SJCRH30 (cell line): ENCODE measurements at regions not wholly inside any gene's neighbourhood (a gene's known extent, or its start where the extent isn't known, plus 50 kb on each side); places are given as distances from the start of the nearest gene placed in this dataset.
"Not testable (repeated sequence)": the region's sequence is repeated elsewhere in the genome, so short reads cannot be mapped to it uniquely, and the experiment has no call there.

Source experiments
- DNase-seq, 2 experiments: peaks; one replicate each; pipeline ENCODE4 v3.0.0-alpha.2; 2015 to 2020
- H3K27ac ChIP-seq: fragments of 250-450 bp; sonication (Bioruptor Pico); 2 replicates; pipeline ENCODE4 v1.5.1; 2020; ENCODE audit warnings: mild to moderate bottlenecking, moderate library complexity
- H3K27me3 ChIP-seq: fragments of 250-450 bp; sonication (Bioruptor Pico); 2 replicates; pipeline ENCODE4 v1.5.1; 2020; ENCODE audit warnings: mild to moderate bottlenecking, moderate library complexity
- H3K36me3 ChIP-seq: fragments of 250-450 bp; sonication (Bioruptor Pico); 2 replicates; pipeline ENCODE4 v1.5.1; 2020; ENCODE audit warnings: mild to moderate bottlenecking, moderate library complexity
- H3K4me1 ChIP-seq: fragments of 250-450 bp; sonication (Bioruptor Pico); 2 replicates; pipeline ENCODE4 v1.5.1; 2020; ENCODE audit warnings: mild to moderate bottlenecking, moderate library complexity
- H3K4me3 ChIP-seq: fragments of 250-450 bp; sonication (Bioruptor Pico); 2 replicates; pipeline ENCODE4 v1.5.1; 2020; ENCODE audit warnings: mild to moderate bottlenecking, moderate library complexity
- H3K9me3 ChIP-seq: fragments of 250-450 bp; sonication (Bioruptor Pico); replicated peaks from 2 replicates; pipeline ENCODE4 v1.5.1; 2020; ENCODE audit warnings: mild to moderate bottlenecking, moderate library complexity

DNA sequence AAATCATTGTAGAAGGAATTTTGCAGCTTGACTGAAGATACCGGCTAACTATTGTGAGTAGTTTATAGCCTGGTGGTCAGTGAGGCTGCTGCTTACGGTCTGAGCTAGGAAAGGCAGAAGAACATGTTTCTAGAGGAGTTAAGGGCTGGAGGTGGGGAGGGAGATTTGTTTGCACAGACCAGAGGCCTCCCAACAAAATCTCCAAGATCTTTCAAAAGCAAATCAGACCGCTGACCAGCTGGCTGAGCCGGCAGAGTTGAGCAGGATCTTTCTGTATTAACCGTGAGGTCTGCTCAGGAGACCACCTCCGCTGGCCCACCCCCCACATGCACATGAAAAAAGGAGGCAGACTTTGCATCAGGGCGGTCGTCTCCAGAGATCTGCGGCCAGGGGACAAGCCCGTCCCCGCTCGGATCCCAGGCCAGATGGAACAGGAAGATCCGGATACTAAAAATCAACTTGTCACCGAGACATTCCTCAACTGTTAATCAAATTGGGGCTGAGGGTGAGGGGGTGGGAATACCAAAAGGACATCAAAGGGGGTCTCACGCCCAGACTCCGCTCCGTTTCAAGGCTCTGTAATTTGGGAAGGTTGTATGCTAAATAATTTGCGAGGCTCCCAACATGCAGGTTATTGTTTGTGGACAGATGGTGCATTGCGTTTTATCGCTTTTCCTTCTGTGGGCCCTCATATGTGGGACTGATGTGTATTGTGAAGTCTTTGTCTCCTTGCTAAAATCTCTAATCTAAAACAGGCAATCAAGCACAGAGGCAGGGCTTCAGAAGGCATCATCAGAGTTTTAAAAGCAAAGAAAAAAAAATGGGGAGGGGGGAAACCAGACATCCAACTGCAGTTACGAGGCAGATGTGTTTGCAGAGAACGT, 319.0 kb downstream of the ZNF536 start:
- H3K27ac ChIP-seq, result no peak overlapping the region
- DNase-seq, result no peak
- H3K4me3 ChIP-seq, result no peak overlapping the region
- no peaks in the 10 kb centered on the region for H3K9me3 ChIP-seq
- H3K4me1 ChIP-seq, result peaks cover 7% of the 10 kb centered on the region; the same call in 1 of the 2 replicates
- no peaks in the 10 kb centered on the region for H3K27me3 ChIP-seq
- no peaks in the 10 kb centered on the region for H3K36me3 ChIP-seq

GRCh38 chr19:30690525-30690924, 318.3 kb downstream of the ZNF536 start:
- H3K4me1 ChIP-seq, result peaks cover 7% of the 10 kb centered on the region; the same call in 1 of the 2 replicates
- H3K27ac ChIP-seq, result no peak overlapping the region

GRCh38 chr19:30689474-30689873, 317.3 kb downstream of the ZNF536 start:
- no peaks in the 10 kb centered on the region for H3K36me3 ChIP-seq
- H3K27me3 ChIP-seq, result no peaks in the 10 kb centered on the region
- DNase-seq, result no peak
- no peak overlapping the region for H3K27ac ChIP-seq
- no peaks in the 10 kb centered on the region for H3K9me3 ChIP-seq
- no peak overlapping the region for H3K4me3 ChIP-seq
- peaks cover 7% of the 10 kb centered on the region; the same call in 1 of the 2 replicates for H3K4me1 ChIP-seq

More at GRCh38 chr19:30690525-30690924, 318.3 kb downstream of the ZNF536 start:
- no peak for DNase-seq
- Histone ChIP-seq H3K36me3 (no peaks in the 10 kb centered on the region), H3K4me3 (no peak overlapping the region), H3K9me3 (no peaks in the 10 kb centered on the region), H3K27me3 (no peaks in the 10 kb centered on the region)

- DNase-seq, result no peak
- no peaks in the 10 kb centered on the region for H3K36me3 ChIP-seq
- no peak overlapping the region for H3K4me3 ChIP-seq
- no peaks in the 10 kb centered on the region for H3K27me3 ChIP-seq
- no peaks in the 10 kb centered on the region for H3K9me3 ChIP-seq
- peaks cover 3% of the 10 kb centered on the region for H3K4me1 ChIP-seq
- H3K27ac ChIP-seq, result no peak overlapping the region
Measured at GRCh38 chr19:30688696-30689095, 316.5 kb downstream of the ZNF536 start.

DNA sequence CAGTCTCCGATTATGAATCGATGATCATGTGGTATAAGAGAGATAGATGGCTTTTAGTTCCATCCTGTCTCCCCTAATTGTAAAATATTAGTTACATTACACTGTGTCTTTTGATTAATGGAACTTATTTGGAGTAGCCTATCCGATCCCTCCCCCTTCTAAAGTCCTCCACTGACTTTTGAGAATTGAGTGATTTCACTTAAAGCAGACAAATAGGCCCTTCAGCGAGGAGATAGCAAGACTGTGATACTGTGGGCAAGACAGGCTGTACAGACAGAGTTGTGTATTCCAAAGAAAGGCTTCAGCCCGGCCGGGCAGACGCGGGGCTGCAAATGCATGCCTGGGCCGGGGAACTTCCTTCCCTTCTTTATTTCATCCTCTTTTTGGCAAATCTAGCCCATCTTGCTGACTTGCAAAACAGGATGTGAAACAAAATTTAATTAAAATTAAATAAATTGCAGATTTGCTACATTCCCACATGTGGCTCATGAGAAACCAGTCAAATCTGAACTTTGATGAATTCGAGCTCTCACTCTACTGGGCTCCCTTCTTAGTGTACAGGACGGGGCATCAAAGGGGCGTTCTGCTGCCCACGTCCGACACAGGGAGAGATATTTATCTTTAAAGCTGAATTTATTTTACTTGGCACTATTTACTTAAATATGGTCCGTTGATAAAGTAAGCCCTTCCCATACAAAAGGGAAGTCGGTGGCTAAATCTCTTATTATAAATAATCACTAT, 314.8 kb downstream of the ZNF536 start:
- Histone ChIP-seq H3K27me3 (no peaks in the 10 kb centered on the region), H3K9me3 (no peaks in the 10 kb centered on the region), H3K36me3 (no peaks in the 10 kb centered on the region), H3K4me3 (no peak overlapping the region), H3K27ac (no peak overlapping the region), H3K4me1 (peaks cover 11% of the 10 kb centered on the region)
- DNase-seq, result no peak

GRCh38 chr19:30686176-30686820, 314.1 kb downstream of the ZNF536 start:
- no peak overlapping the region for H3K27ac ChIP-seq
- H3K9me3 ChIP-seq, result no peaks in the 10 kb centered on the region
- peaks cover 11% of the 10 kb centered on the region for H3K4me1 ChIP-seq
- H3K27me3 ChIP-seq, result no peaks in the 10 kb centered on the region
- no peaks in the 10 kb centered on the region for H3K36me3 ChIP-seq
- DNase-seq, result peak; percentile 46 to 63
- H3K4me3 ChIP-seq, result no peak overlapping the region

- DNase-seq, result no peak
- no peaks in the 10 kb centered on the region for H3K36me3 ChIP-seq
- no peaks in the 10 kb centered on the region for H3K27me3 ChIP-seq
- H3K4me3 ChIP-seq, result no peak overlapping the region
- H3K4me1 ChIP-seq, result peaks cover 11% of the 10 kb centered on the region
- no peaks in the 10 kb centered on the region for H3K9me3 ChIP-seq
- no peak overlapping the region for H3K27ac ChIP-seq
Measured at GRCh38 chr19:30685426-30686000, 313.3 kb downstream of the ZNF536 start.

DNA sequence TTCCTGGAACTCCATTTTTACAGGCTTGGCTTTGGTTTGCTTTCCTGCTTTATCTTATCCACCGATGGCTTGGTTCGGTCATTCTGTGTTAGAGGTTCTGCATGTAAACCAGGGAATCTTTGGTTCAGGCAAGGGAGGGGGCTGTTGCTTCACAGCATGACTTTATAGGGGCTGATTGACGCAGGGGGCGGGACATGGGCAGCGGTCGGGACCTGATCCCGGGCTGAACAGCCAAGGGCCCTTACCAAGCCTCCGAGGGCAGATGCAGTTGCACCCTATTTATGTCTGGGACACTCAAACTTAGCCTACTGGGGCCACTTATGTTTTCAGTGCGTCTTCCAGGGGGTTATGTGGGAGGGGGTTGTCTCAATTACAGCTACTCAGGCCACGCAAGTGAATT, 312.4 kb downstream of the ZNF536 start:
- Histone ChIP-seq H3K9me3 (no peaks in the 10 kb centered on the region), H3K4me1 (peaks cover 13% of the 10 kb centered on the region), H3K27ac (no peak overlapping the region), H3K4me3 (no peak overlapping the region), H3K27me3 (no peaks in the 10 kb centered on the region), H3K36me3 (no peaks in the 10 kb centered on the region)
- DNase-seq, result no peak

GRCh38 chr19:30682999-30683536, 310.9 kb downstream of the ZNF536 start:
- Histone ChIP-seq H3K27ac (peak overlapping the region; percentile 26), H3K9me3 (no peaks in the 10 kb centered on the region)

GRCh38 chr19:30682146-30682998, 310.2 kb downstream of the ZNF536 start:
- Histone ChIP-seq H3K27ac (peak overlapping the region; percentile 26), H3K4me3 (no peak overlapping the region), H3K27me3 (no peaks in the 10 kb centered on the region), H3K9me3 (no peaks in the 10 kb centered on the region), H3K36me3 (no peaks in the 10 kb centered on the region), H3K4me1 (peaks cover 25% of the 10 kb centered on the region)
- no peak for DNase-seq

More at GRCh38 chr19:30682999-30683536, 310.9 kb downstream of the ZNF536 start:
- H3K4me1 ChIP-seq, result peaks cover 24% of the 10 kb centered on the region
- no peaks in the 10 kb centered on the region for H3K27me3 ChIP-seq
- DNase-seq, result peak; percentile 82 to 92
- no peak overlapping the region for H3K4me3 ChIP-seq
- no peaks in the 10 kb centered on the region for H3K36me3 ChIP-seq

DNA sequence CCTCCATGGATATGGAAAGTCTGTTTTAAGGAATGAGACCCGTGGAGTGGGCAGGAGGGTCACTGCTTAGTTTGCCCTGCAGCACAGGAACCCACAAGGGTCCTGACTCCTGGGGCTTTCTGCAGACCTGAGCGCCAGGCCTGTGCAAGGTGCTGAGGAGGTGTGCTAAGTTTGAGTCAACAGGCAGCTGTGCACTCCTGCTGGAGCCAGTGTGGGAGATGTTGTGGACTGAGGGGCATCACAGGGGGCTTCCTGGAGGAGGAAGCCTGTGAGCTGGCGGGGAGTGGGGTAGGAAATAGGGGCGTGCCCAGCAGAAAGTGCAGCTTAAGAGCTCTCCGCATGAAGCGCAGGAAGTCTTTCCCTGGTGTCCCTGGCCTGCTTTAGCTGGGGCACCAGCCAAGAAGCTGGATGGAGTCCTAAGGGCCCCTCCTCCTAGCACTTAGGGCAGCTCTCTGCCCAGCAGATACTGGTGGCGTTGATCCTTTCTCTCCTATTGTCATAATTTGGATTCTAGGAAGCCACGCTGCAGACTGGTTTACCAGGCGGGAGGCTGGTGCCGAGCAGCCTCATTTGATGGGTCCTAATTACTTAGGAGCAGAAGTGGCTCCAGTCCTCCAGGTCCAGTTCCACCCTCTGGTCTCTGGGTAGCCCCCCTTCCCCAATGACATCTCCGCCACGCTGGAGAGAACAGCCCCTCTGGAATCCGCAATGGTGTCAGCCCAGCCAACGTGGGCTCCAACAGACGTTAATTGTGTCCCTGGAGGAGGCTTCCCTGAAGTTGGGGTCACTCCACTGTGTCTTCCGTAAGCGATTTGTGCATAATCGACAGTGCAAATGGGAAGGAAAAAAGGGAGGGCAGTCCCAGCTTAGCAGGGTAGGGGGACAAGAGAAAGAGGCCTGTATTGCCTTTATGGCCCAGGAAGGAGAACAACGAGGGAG, 309.2 kb downstream of the ZNF536 start:
- Histone ChIP-seq H3K9me3 (no peaks in the 10 kb centered on the region), H3K27me3 (no peaks in the 10 kb centered on the region), H3K4me1 (peaks cover 25% of the 10 kb centered on the region), H3K27ac (no peak overlapping the region), H3K36me3 (no peaks in the 10 kb centered on the region), H3K4me3 (no peak overlapping the region)
- no peak for DNase-seq

- H3K27ac ChIP-seq, H3K36me3 ChIP-seq, H3K9me3 ChIP-seq, DNase-seq, H3K27me3 ChIP-seq, H3K4me3 ChIP-seq: not testable (repeated sequence)
- H3K4me1 ChIP-seq, result peaks cover 25% of the 10 kb centered on the region
Measured at GRCh38 chr19:30680399-30680798, 308.2 kb downstream of the ZNF536 start.

GRCh38 chr19:30679789-30680188, 307.6 kb downstream of the ZNF536 start:
- H3K36me3 ChIP-seq, result no peaks in the 10 kb centered on the region
- no peaks in the 10 kb centered on the region for H3K27me3 ChIP-seq

More at GRCh38 chr19:30679789-30680188, 307.6 kb downstream of the ZNF536 start:
- H3K27ac ChIP-seq, result no peak overlapping the region
- peaks cover 25% of the 10 kb centered on the region for H3K4me1 ChIP-seq
- no peak for DNase-seq
- H3K9me3 ChIP-seq, result no peaks in the 10 kb centered on the region
- H3K4me3 ChIP-seq, result no peak overlapping the region
